IPS-NIHi7 (cell line): ENCODE measurements at regions not wholly inside any gene's neighbourhood (a gene's known extent, or its start where the extent isn't known, plus 50 kb on each side); places are given as distances from the start of the nearest gene placed in this dataset.

Experiments
- DNase-seq: peaks from one replicate; pipeline ENCODE4 v3.0.0; 2012; ENCODE audit warnings: mixed read lengths; ENCODE audit errors: extremely low spot score

DNA sequence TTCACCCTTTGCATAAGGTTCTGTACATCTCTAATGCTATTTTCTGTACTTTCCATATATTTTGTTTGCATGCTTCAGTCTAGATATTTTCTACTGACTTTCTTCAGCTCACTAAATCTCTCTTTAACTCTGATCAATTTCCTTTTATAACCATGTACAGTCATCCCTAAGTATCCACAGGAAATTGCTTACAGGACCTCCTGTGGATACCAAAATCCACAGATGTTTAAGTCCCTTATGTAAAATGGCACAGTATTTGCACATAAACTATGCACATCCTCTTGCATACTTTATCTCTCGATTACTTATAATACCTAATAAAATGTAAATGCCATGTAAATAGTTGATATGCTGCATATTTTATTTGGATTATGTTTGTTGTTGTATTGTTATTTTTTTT lies 442.1 kb downstream of the TLE4 start:
- no peak for DNase-seq

DNA sequence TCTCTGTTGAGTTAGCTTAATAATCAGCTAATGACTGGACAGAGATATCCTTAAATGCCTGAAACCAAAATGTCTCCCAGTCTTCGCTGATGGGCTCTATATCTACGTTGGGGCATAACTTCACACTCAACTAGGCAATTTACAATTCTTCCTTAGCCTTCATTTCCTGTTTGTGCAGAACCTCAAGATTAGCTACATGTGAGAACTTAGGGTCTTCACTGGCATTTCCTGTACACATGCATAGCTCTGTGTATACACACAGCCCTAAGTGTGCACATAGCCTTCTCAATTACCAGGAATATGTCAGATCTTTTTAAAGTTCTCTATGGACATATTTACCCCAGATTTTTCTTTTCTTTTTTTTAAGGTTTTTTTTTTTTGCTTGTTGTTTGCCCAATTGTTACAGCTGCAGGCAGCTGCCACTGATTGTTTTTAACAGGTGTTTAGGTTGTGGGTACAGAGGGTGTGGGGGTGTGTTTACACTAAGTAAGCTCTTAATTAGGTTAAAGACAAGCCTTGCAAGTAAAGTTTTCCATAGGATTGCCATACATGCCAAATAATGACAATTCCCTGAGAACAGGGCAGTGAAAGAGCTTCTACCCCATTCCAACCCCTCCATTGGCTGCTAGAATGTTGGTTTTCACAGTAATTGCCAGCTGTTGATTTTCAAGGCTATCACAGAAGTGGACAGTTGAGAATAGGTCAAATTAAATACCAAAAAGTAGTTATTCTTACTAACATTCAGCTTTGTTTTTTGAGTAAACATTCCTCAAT lies 441.0 kb downstream of the TLE4 start:
- DNase-seq: no peak

DNA sequence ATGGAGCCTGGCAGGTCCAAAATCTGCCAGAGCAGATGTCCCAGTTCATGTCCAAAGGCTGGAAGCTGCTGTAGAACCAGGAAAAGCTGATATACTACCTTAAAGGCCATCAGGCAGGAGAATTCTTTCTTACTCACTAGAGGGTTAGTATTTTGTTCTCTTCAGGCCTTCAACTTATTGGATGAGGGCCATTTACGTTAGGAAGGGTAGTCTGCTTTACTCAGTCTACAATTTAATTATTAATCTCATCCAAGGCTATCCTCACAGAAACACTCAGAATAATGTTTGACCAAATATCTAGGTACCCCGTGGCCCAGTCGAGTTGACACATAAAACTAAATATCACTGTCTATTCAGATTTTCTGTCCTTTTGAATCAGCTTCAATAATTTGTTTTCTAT lies 437.4 kb downstream of the TLE4 start:
- no peak for DNase-seq

GRCh38 chr9:80004714-80005113 lies 432.9 kb downstream of the TLE4 start:
- no peak for DNase-seq

GRCh38 chr9:79990536-79990935 lies 418.8 kb downstream of the TLE4 start:
- no peak for DNase-seq

- DNase-seq: peak; percentile 22
Observed at GRCh38 chr9:79989079-79989478, 417.3 kb downstream of the TLE4 start.

GRCh38 chr9:79988126-79988525 lies 416.4 kb downstream of the TLE4 start:
- no peak for DNase-seq

- no peak for DNase-seq
Observed at GRCh38 chr9:79986437-79986836, 414.7 kb downstream of the TLE4 start.

- DNase-seq: no peak
Observed at GRCh38 chr9:79985772-79986171, 414.0 kb downstream of the TLE4 start.

DNA sequence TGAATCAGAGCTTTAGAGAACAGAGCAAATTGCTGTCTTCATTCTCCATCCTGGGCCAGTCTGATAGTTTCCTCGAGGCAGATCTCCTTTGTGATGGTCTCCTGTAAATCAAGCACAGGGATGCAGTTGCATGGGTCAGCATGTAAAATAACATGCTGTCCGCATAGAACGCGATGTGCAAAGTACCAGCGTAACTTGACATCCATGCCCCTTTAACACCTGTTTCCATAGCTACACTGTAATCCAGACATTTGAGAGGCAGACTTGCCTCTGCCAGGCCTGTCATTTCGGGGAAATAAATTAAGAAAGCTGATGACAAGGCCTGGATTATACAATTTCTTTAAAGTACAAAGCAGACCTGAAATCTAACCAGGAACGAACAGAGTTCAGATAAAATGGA lies 413.5 kb downstream of the TLE4 start:
- no peak for DNase-seq

GRCh38 chr9:79984429-79985067 lies 412.8 kb downstream of the TLE4 start:
- DNase-seq: no peak

DNA sequence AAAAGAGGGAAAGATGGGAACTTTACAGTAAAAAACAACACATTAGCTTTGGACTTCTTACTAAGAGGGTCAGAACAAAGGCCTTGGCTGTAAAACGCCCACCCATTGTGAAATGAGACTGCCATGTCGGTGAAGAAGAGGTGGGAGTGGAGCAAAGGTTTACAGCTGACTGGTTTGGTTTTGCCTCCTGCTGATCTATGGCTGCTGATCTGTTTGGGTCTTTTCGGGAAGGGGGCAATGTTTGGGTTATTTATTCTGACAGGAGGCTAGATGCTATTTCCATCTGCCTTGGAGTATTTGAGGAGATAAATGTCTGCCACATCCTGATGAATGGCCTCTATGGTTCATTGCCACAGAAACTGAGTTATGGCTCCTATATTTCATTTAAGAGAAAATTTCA lies 408.7 kb downstream of the TLE4 start:
- no peak for DNase-seq

- DNase-seq: no peak
Observed at GRCh38 chr9:79977510-79978197, 405.9 kb downstream of the TLE4 start.

DNA sequence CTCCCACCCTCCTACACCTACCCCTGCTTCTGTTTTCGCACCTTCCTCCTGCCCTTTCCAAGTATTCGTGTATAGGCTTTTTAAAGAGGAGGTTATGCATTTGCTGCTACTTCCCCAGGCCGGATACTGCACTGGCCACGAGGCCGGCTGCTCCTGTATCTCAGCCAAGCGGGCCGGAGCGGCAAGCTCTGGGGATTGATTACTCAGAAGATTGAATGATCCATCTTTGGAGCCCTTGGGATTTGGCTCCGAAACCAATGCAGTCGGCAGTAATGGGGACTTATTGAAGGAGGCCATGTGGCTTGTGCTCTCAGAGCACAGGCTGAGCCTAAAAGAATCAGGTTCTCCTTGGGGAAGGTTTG lies 405.3 kb downstream of the TLE4 start:
- DNase-seq: no peak

DNA sequence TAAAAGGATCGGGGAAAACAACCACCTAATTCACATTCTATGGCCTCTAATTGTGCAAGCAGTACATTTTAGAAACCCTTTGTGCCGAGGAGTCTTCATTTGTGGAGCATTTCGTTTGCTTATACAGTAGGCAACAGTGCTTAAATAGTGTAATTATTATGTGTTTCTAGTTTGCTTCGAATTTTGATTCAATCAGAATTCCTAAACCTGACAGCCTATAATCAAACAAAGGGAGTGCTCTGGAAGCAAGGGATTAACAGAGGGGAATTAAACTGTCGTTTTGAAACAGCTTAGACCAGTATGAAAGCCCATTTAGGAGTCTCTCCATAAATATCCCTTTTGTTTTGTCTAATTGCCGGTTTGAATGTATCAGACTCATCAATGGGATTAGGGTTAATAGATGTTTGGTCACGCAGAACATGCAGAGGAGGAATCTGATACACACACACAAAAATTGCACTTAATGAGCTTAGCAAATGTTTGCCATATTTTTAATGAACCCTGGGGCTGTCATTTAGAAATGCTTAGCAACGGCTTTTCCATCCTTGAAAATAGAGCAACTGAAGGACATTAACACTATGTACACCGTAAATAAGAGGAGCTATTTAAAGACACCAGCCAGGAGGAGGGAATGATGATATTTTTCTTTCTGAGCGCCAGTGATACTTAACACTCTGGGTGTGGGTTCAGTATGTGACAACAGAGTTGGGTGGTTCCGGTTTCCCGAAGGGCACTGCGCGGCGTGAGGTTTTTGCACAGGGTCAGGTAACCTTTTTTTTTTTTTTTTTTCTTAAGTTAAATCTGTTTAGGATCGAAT lies 404.7 kb downstream of the TLE4 start:
- no peak for DNase-seq

DNA sequence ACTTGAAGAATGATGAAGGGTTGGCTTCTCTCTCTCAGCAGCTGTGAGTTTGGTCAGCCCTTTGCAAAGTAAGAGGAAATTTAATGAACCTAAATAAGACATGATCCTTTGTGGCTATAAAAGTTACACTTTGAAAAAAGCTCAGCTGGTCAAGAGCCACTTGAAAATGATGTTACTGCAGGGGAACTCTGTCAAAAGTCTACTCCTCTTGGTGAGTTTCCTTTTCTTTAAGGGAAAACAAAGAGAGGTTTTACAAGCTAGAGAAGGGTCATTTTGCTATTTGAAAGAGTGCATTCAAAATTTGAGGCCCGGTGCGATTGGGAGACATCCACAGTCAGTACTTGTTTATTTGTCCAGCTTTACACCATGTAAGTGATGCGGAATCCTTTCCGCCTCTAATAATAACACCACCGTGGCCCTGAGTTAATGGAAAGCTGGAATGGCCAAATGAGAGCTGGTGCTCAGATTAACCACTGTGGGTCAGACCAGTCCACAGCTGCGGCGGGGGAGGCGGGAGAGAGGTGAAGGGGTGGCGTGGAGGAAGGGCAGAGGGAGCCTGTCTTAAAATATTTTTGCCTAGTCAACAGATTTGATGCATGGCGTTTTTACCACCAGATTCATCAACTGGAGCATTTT lies 404.0 kb downstream of the TLE4 start:
- peak; percentile 14 for DNase-seq

DNA sequence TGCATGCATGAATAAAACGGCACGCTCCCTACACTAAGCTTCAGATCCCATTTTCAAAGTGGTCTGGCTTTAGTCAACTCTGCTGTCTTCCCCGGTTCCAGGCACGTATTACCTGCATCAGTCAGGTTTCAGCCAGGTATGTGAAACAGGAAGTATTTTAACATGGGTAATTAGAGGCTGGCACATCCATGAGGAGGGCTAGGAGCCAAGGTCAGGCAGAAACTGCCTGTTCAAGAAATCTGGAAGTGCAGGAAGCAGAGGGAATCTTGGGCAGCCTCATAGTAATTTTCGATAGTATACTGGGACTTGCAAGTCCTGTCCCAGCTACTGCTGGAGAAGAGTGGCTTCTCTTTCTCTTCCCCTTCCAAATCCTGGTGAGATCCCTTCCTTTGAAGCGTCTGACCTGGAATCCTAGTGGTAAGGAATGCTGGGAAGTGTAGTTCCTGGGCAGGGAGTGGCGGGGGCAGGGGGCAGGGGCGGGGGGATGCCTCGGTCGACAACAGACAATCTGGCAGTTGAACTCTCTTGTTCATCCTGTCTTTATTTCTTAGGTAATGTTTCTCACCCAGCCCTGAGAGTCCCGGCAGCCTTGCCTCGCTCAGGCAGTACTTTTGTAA lies 403.1 kb downstream of the TLE4 start:
- DNase-seq: peak; percentile 48

GRCh38 chr9:79973627-79974026 lies 401.9 kb downstream of the TLE4 start:
- no peak for DNase-seq

GRCh38 chr9:79970146-79970425 lies 398.3 kb downstream of the TLE4 start:
- no peak for DNase-seq

DNA sequence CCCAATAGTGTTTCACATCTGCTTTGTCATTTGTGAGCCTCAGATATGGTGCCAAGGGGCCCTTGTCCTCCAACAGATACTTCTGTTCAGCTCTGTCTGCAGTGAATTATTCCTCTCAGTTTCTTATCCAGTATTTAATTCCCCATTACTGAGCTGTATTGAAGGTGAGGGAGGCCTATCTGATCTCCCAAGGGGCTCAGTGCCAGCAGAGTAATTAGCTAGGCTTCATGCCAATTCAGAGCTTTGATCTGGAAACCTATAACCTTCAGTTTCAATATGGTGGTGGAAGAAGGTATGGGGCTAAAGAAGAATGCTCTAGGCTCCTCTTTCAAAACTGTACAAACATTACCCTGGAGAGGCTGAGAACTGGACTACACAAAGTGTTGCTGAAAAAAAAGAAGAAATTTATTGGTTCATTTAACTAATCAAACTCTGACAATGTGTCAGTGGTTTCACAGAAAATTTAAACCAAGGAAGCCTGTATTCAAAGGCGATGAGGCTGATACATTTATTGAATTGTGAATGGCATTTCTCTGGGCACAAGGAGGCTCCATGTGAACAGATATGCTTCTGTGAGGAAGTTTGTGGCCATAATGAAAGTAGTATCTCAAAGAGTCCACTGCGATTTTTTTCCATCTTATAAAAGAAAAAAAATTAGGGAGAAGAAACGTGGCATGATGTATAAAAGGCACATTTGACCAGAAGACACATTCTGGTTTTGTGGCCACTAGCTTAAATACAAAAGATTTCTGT lies 397.8 kb downstream of the TLE4 start:
- no peak for DNase-seq

GRCh38 chr9:79968533-79968932 lies 396.8 kb downstream of the TLE4 start:
- no peak for DNase-seq
